GM21723 (cell line): ENCODE measurements at regions not wholly inside any gene's neighbourhood (a gene's known extent, or its start where the extent isn't known, plus 50 kb on each side); places are given as distances from the start of the nearest gene placed in this dataset.

Experiments used
- ATAC-seq: cut with Tn5 transposase; IDR thresholded peaks from one replicate; pipeline ENCODE4 v1.9.1; 2021; ENCODE audit warnings: mild to moderate bottlenecking, moderate library complexity; ENCODE audit not compliant: unreplicated experiment

DNA sequence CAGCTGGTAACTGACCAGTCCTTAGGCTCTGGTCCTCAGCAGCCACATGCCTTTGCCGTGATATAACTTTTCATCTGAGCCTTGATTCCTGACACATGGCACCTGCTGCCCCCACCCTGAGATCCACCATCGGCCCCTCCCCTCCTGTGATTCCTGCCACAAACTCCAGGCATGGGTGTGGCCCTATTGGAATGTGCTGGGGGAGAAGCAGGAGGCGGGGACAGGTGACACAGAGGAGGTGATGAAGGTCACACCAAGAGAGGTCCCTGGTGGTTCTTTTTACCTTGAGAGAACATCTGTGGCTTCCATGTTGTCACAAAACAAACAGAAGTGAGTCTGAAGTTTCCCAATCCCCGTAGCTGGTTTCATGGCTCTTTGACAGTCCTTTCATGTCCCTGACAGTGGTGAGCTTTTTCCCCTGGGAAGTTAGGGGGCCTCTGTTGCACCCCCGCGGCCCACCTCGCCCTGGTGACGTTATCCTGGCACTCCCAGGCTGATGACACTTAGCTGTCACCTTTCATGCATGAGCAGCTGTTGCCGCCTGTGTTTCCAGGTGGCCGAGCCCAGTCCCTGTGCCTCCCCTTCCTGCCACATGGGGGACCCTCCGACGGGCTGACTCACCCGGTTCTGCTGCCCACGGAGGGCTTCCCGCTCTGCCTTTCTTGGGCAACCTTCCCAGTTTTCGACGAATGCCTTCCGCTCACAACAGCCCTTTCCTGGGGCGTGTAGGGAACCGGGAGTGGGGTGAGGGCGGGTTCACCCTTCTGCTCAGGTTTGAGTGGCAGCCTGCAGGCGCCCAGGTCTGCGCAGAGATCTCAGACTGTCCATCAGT is 66.3 kb upstream of the GLI2 start:
- no peak for ATAC-seq

DNA sequence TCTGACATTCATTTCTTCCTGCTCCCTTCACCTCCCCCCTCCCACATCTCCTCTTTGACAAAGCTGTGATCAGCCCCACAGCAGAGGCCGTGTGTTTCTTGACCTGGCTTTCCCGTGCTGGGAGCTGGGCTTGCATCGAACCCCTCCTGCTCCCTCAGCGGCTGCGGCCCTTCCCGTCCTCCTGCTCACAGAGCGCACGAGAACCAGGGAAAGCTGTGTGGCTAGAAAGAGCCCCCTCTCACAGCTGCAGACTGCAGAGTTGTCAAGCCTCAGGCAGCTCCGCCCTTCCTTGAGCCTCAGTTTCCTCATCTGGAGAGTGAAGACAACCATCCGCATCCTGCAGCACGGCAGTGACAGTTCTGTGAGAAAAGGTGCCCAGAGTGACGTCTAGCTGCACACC is 65.7 kb upstream of the GLI2 start:
- no peak for ATAC-seq

DNA sequence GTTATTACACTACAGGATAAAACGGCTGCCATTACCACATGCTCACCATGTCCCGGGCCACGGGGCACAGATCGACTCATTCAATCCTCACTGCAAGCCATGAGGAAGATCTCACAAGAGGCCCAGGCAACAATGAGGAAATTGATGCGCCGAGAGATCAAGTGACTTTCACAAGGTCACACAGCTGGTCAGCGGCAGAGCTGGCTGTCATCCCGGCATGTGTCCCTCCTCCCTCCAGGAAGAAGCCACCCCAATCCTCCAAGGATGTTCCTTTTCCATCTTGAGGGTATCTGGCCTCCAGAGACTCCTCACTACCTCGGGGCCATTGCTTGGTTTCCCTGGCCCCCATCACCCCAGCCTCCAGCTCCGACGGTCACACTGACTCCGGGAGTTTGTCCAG is 65.3 kb upstream of the GLI2 start:
- no peak for ATAC-seq

DNA sequence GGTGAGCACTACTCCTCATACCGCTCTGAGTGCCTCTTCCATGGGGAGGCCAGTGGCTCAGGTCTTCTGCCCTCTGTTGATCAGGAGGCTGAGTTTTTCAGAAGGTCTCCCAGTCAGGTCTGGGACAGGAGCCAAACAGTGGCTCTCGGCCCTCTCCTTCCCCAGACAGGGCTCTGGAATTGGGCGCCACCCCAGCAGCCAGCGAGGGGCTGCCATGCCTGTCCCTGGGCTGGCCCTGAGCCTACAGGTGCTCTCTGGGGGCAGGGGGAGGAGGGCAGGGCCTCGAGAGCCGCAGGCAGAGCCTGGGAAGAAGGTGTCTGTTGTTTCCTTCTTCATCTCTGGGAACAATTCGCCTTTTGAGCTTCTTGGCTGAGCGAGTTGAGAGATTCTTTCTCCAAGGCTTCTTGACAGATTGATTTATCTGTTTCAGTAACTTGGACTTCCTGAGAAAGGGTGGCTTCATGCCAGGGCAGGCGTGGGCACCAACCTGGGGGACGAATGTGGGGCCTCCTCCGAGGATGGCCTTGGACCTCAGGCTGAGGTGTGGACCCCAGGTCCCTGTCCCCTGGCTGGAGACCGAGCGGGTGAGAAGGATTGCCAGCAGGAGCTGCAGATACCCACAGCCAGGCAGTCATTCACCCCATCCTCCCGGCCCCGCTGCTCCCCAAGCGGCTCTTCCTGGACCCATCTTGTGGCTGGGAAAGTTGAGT is 64.7 kb upstream of the GLI2 start:
- ATAC-seq = no peak

DNA sequence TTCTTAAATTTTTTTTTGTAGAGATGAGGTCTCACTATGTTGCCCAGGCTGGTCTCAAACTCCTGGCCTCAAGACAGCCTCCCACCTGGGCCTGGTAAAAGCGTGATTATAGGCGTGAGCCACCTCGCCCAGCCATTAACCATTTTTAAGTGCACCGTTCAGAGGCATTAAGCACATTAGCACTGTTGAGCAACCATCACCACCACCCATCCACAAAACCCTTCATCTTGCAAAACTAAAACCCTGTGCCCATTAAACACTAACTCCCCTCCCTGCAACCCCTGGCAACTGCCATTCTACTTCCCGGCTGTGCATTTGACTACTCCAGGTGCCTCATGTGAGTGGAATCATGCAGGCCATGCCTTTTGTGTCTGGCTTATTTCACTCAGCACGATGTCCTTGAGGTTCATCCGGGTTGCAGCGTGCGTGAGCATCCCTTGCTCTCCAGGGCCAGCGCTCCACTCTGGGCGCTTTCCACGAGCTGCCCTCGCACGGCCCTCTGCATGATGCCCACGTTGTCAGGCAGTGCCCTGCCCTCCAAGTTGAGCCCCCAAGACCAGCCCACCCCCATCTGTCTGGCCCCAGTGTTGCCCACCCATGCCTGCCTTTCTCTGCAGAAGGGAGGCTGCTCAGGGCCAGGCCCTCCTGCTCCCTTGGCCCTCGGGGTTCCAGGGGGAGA is 63.0 kb upstream of the GLI2 start:
- no peak for ATAC-seq

DNA sequence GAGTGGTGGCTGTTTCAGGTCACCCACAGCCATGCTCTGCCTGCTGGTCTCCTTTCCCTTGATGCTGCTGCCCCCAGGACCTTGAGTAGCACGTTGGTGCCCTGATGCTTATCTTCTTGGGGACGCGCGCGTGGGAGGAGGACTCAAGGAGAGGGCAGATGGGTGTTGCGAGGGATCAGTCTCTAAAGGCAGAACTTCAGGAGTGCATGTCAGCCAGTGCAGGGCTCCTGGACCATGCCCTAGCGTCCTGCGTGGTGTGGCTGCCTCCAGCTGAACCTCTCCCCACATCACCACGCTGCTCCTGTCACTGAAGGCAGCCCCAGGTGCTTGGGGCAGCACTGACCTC is 62.5 kb upstream of the GLI2 start:
- ATAC-seq = no peak

DNA sequence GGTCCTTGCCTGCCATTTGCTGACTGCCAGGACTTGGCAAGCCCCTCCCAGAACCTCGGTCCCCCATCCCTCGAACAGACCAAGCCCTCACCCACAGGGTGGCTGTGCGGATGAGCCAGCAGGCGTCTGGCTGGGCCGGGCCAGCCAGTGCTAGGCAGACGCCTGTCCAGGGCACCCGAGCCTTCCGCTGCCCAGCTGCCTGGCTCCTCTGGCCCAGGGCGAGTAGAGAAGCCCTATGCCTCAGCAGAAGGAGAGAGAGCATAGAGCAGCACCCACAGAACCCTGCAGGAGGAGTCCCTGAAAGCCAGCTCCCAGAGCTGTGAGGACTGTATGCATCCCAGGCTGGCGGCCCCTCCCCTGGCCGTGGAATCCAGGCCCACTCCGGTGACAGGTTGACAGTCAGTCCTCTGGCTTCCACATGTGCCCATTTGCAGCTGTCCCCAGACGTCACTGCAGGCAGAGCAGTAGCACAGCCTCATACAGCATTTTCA is 62.1 kb upstream of the GLI2 start:
- no peak for ATAC-seq

DNA sequence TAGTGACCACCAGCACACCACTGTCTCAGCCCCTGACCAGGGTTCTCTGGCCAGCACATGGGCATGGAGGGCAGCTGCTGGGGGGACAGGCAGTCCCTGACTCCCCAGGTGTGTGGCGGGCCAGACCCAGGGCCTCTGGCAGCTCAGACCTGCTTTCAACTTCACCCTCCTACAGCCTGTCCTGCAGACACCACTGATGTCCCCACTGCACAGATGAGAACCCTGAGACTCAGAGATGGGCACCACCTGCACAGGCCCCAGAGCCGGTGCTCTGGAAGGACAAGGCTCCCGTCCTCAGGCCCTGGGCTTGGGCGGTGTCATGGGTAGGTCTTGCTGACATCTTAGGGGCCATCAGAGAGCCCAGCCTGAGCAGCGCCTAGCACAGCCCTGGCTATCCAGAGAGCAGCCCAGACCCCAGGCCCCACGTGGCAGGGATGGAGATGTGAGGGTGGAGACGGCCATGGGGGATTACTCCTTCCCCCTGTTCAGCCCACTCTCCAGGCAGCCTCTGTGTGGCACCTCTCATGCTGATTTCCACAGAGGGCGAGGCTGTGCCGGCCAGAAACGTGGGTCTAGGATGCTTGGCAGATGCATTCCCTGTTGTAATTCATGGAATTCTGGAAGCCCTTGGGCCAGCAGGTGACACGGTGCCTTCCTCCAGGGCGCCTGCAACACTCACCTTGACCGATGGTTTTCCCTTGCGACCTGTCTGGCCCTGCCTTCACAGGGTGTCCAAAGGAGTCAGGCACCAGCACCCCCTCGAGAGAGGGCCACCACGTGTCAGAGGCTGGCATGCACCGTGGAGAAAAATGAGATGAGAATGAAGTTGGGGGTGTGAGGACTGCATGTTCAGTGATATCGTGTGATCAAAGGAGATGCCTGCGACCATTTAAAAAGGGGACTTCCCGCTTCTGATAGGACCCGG is 61.2 kb upstream of the GLI2 start:
- ATAC-seq = no peak

DNA sequence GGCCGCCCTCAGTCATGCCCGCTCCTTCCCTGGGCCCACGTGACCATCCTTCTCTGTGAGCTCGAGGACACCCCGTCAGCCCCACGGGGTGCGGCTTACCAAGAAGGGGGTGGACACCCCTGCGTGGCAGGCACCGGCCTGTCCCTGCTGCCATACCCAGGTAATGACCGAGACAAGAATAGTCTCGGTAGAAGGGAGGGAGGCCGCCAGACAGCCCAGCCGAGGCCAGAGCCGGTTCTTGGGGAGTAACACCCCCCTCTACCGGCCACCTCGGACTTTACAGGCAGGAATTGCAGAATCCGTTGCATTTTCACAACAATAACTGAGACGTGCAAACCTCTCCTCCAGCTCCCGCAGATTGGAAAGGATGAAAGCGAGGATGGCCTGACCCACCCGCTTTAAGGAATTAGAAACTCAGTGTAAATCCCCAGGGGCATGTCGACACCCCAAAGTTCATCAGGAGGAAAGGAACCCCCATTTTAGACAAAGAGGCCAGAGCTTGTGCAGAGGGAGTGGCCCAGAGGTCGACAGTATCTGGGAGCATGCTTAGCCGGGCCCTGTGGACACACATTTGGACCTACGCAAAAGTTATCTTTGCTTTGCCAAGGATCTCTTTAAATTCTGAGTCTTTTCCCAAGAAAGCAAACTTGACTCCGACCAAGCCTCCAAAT is 60.1 kb upstream of the GLI2 start:
- ATAC-seq = no peak

DNA sequence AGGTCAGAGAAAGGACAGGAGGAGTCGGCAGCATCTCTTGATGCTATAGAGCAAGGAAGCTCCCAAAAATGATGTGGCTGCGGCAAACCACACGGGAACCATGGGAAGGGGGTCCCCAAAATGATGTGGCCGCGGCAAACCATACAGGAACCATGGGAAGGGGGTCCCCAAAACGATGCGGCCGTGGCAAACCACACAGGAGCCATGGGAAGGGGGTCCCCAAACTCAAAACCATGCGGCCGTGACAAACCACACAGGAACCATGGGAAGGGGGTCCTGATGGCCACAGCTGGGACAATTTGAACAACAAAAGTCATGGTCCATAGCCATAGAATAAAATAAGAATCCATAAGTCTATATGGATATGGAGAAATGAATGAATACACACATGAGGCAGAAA is 58.4 kb upstream of the GLI2 start:
- ATAC-seq = no peak

DNA sequence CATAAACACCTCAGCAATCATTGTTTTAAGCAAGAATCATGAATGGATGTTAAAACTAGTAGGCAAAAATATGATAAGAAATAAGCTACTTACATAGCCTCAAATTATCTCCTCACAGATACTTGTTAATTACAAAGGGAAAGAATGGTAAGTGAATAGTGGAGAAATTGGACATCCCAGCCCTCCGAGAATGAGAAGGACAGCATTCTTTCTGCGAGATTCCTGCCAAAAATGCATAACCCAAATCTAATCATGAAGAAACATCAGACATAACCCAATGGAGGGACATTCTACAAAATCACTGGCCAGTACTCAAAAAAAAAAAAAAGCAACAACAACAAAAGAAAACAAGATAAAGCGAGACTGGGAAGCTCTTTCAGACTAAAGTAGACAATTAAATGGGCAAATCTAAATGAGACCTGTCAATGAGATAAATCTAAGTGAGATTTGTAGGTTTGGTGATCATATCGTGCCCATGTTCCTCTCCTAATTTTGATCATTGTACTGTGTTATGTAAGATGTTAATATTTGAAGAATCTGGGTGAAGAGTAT is 57.9 kb upstream of the GLI2 start:
- no peak for ATAC-seq

DNA sequence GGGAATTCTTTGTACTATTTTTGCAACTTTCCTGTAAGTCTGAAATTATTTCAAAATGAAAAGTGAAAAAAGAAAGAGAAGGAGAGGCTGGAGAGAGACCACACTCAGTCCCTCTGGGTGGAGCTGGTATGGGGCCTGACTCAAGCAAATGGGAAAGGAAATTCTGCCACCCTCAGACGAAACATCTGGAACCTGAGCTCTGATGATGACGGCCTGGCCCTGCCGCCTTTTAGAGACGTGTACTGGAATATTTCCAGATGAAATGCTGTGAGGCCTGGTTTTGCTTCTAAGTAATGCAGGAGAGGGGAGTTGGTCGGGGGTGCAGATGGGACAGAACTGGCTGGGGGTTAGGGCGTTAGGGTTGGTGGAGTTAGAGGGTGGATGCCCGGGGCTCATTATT is 57.4 kb upstream of the GLI2 start:
- ATAC-seq = no peak

DNA sequence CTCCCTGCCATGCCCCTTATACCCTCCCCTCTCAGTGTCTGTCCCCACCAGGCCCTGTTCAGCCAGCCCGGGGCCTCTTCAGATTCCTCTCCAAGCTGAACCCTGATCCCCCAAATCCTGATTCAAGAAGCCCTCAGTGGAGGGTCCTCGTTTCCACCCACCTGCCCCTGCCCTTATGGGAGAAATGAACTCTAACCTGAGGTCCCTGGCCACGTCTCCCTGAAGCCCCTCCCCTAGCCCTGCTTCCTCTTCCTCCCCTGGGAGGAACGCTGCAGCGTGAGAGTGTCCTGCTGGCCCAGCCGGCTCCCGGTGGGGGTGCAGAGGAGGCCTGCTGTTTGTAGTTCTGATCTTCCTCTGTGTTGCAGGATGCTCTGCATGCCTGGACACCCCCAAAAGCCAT is 56.7 kb upstream of the GLI2 start:
- no peak for ATAC-seq

DNA sequence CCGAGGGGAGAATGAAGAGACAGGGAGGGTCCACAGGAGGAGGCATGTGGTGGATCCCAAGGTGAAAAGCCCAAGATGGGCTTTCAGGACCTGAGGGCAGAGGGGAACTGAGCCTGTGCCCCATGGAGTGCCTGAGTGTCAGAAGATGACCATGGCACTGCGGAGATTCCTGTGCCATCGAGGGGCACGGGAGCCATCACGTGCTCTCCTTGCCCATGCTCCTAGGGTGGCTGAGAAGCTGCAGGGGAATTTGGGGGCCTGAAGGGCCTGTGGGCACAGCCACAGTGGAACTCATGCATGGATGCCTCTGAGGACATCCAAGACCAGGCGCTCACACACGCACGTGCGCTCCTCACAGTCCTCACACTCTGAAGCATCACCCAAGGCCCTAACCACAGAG is 56.1 kb upstream of the GLI2 start:
- ATAC-seq = no peak

DNA sequence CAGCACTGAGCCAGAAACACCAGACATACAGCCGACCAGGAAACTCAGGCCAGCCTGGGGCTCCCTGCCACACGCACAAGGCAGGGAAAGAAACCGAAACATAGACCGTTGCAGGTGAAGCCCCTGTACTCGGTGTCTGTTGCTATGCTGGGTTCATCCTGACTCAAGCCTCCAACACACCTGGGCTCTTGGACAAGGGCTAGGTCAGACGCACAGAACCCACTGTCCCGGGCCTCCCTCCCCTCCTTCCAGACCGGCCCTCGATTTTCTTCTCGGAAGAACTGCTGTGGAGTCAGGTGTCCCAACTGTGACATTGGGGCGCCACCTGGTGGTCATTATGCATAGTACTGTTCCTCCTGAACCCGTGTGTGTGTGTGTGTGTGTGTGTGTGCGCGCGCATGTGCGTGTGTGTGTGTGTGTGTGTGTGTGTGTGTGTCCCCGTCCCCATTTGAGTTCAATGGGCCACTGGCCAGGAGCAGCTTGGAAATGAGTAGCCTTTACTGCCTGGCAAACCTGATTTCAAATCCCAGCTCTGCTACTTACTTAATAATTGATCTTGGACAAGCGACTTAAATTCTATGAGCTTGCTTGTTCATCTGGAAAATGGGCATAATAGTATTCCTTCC is 55.4 kb upstream of the GLI2 start:
- ATAC-seq = peak; percentile 85

DNA sequence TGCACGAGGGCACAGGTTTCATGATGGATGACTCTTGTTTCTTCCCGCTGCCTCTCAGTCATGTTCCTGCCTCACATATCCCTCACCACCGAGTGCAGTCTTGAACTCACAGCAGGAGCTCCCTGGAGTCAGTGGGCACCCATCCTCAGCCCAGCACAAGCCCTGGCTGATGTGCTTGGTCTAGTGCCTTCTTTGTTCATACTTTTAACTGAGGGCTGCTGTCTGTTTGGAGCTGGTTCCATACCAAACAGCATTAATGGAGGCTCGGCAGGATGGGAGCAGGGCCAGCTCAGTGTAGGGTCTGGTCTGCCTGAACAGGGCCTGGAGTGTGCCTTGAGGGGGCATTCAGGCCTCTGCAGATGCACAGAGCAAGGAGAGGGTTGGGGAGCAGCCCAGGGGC is 54.5 kb upstream of the GLI2 start:
- ATAC-seq = no peak

DNA sequence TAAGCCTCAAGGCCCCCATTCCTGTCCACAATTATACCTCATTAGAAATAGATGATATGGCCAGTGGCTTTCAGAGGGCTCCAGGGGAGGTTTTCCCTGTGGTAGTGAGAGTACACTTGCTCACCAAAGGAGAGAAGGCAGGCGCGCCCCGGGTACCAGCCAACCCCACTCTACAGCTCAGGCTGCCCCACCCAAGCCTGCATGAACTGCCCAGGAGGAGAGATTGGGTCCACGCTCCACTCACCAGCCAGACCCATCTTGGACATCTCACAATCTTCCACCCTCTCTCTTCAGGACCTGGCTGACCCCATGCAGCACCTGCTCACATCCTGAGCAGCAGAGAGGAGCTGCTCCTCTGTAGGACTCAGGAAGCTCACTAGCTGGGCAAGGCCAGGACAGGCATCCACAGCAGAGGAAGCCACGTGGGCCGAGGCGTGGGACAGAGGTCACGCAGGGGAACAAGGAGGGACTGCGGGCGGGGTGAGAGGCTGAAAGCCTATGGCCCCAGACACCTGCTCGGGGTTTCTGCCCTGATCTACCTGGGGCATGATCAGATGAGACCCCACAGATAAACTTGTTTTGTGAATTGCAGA is 53.9 kb upstream of the GLI2 start:
- ATAC-seq = no peak

DNA sequence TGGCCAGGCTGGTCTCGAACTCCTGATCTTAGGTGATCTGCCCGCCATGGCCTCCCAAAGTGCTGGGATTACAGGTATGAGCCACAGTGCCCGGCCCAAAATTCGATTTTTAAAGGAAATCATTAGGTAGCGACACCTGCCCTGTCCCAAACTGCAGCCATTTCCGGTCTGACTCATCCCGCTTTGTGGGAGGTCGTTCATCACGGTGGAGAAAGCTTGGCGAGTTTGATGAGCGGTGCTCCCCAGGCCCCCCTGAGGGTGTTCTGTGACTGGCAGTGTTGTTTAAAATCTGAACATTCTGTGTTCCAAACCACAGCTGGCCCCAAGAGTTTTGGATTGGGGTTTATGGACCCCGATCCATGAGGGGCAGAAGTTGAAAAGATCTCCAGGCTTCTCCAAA is 53.0 kb upstream of the GLI2 start:
- no peak for ATAC-seq

DNA sequence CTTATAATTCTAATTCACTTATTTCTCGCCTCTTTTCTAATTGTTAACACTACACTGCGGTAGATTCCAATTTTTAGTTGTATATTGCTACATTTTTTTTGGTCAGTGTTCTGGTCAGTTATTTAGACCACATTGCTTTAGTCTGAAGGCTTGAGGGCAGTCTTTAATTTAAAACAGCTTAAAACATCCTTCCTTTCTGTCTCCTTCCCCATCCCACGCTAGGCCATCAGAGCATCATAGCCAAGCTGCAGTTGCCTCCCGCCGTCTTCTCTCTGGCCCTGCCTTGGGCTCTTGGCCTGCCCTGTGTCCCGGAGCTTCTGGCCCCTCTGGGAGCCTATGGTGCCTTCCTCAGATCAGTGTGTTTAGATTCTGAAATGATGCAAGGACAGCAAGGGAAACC is 52.6 kb upstream of the GLI2 start:
- no peak for ATAC-seq
